Lower leg skin (tissue), 3 donors: ENCODE measurements at regions not wholly inside any gene's neighbourhood (a gene's known extent, or its start where the extent isn't known, plus 50 kb on each side); places are given as distances from the start of the nearest gene placed in this dataset.
"Not testable (repeated sequence)": the region's sequence is repeated elsewhere in the genome, so short reads cannot be mapped to it uniquely, and the experiment has no call there.

Experiments
- POLR2A ChIP-seq, 2 donors: fragments of 450-650 bp; IDR thresholded peaks; one replicate each; pipeline ENCODE4 v1.6.1; 2016 to 2017; ENCODE audit warnings: antibody characterized with exemption in 2 of 2, mild to moderate bottlenecking in 1 of 2, moderate library complexity in 1 of 2
- TF ChIP-seq, protein P1 (sequence below), 3 donors: fragments of 450-650 bp; IDR thresholded peaks; one replicate each; pipeline ENCODE4 v1.5.1; 2016; ENCODE audit warnings: antibody characterized with exemption in 3 of 3, mild to moderate bottlenecking in 3 of 3, moderate library complexity in 2 of 3

DNA sequence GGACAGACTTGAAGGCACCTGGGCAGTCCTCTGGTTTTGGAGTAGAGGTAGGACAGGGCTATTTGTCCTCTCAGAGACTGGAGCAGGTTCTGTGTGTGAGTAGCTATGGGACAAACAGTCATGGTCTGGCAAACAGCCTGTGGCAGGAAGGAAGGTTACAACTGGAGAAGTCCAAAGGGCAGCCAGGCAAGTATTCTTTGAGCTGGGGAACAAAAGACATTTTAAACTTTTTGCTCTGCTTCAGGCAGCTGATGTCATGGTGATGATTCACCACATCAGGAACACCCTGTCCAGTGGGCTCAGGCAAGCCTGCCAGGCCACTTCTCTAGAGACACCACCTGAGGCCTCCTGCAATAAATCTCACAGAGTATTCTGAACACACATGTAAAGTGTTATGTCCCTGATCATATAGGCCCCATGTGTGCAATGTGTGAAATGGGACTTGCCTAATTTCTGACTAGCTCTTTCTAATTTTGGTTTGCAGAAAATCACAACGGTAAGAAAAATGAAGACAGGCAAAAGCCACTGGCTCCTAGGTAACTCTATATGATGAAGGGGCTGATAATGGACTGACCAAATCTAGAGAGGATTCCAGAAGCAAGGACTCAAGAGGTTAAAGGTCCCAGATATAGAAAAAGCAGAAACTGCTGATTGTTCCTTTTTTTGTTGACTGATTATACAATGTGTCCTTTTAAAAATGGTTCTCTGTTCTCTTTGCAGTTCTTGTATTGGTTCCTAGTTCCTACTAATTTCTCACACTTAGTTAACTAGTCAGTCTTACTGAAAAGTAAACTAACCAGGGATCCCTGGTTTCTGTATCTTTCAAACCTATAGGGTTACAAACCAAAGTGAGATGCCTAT lies 58.7 kb downstream of the PPIAL4G start:
- TF ChIP-seq, protein P1, sequence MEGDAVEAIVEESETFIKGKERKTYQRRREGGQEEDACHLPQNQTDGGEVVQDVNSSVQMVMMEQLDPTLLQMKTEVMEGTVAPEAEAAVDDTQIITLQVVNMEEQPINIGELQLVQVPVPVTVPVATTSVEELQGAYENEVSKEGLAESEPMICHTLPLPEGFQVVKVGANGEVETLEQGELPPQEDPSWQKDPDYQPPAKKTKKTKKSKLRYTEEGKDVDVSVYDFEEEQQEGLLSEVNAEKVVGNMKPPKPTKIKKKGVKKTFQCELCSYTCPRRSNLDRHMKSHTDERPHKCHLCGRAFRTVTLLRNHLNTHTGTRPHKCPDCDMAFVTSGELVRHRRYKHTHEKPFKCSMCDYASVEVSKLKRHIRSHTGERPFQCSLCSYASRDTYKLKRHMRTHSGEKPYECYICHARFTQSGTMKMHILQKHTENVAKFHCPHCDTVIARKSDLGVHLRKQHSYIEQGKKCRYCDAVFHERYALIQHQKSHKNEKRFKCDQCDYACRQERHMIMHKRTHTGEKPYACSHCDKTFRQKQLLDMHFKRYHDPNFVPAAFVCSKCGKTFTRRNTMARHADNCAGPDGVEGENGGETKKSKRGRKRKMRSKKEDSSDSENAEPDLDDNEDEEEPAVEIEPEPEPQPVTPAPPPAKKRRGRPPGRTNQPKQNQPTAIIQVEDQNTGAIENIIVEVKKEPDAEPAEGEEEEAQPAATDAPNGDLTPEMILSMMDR (IDR thresholded peaks at IDR 0.05) = not testable (repeated sequence)
- not testable (repeated sequence) for TF ChIP-seq POLR2A (IDR thresholded peaks at IDR 0.05)
